ENCODE measurements at regions not wholly inside any gene's neighbourhood (a gene's known extent, or its start where the extent isn't known, plus 50 kb on each side); places are given as distances from the start of the nearest gene placed in this dataset.

DNA sequence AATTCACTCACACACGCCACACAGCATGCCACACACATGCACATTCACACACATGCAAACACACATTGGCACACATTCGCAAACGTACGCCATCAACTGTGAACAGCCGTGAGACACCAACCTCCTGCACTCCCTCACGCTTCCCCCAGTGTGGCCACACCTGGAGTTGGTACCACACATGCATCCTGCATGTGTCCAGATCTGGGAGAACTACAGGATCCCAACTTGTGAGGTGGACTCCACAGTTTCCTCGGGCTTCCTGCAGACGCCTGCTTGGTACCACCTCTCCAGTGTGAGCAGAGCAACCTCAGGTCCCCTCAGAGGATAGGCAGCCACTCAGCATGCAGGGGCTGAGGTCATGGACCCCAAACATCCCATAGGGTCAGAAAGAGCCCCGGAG, 239.0 kb downstream of the EIPR1 start:
- no peak for DNase-seq

GRCh38 chr2:3137651-3138300, 239.8 kb downstream of the EIPR1 start:
- no peak for DNase-seq

DNA sequence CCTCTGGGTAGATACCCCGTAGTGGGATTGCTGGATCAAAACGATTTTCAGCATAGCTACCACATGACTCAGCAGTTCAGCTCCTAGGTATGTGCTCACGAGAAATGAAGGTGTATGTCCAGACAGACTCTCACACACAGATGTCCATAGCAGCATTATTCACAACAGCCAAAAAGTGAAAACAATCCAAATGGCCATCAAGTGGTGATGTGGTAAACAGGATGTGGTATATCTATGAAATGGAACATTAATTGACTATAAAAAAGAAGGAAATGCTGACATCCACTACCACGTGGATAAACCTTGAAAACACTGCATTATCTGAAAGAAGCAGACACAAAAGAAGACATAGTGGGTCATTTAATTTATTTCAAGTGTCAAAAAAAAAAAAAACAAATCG, 241.9 kb downstream of the EIPR1 start:
- DNase-seq: no peak

DNA sequence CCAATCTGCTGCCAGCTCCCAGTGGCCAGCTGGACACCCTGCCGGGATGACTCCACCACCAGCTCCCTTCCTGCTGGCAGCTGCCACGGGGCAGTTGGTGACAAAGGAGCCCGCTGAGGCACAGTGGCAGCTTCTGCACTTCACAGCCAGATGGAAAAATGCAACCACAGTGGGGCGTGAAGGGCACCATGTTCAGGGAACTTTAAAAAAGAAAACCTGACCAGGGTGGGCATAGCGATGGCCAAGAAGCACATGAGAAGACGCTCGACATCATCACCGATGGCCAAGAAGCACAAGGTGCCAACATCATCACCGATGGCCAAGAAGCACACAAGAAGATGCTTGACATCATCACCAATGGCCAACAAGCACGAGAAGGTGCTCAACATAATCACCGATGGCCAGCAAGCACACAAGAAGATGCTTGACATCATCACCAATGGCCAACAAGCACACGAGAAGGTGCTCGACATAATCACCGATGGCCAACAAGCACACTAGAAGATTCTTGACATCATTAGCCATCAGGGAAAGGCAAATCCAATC, 243.5 kb downstream of the EIPR1 start:
- peak; percentile 37 for DNase-seq

DNA sequence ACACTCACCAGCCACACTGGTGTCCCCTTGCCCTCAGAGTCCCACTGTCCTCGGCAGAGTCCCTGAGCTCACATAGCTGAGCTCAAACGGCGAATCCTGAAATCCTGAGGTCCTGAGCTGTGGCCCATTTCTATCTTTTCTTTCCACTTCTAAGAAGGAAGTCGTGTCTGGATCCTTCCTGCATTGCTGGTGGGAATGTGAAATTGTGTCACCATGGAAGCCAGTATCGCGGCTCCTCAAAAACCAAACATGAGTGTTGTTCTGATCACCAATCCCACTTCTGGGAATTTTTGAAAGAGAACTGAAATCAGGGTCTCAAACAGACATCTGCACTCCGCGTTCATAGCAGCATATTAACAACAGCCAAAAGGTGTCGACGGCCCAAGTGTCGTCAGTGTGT, 244.7 kb downstream of the EIPR1 start:
- DNase-seq: peak; percentile 22

GRCh38 chr2:3132466-3132865, 245.2 kb downstream of the EIPR1 start:
- DNase-seq: peak; percentile 39

GRCh38 chr2:3131636-3132326, 245.8 kb downstream of the EIPR1 start:
- DNase-seq: peak; percentile 42

- peak; percentile 50 for DNase-seq
Observed at GRCh38 chr2:3130889-3131635, 246.6 kb downstream of the EIPR1 start.

GRCh38 chr2:3130444-3130843, 247.2 kb downstream of the EIPR1 start:
- DNase-seq: no peak

DNA sequence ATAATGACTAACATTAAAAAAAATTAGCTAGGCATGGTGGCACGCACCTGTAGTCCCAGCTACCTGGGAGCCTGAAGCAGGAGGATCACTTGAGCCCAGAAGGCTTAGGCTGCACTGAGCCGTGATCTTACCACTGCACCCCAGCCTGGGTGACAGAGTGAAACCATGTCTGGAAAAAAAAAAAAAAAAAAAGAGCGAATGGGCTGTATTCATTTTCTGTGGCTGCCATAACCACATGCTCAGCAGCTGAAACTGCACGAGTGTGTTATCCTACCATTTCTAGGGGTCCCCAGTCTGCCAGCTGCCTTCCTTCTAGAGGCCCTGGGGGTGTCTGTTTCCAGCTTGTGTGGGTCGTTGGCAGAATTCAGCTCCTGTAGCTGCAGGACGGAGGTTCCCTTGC, 247.8 kb downstream of the EIPR1 start:
- DNase-seq: no peak

- no peak for DNase-seq
Observed at GRCh38 chr2:3128786-3129185, 248.8 kb downstream of the EIPR1 start.

- no peak for DNase-seq
Observed at GRCh38 chr2:3127710-3128109, 249.9 kb downstream of the EIPR1 start.

- DNase-seq: peak; percentile 66
Observed at GRCh38 chr2:3126911-3127621, 250.6 kb downstream of the EIPR1 start.

- no peak for DNase-seq
Observed at GRCh38 chr2:3126171-3126910, 251.3 kb downstream of the EIPR1 start.

GRCh38 chr2:3125761-3126130, 251.9 kb downstream of the EIPR1 start:
- no peak for DNase-seq

DNA sequence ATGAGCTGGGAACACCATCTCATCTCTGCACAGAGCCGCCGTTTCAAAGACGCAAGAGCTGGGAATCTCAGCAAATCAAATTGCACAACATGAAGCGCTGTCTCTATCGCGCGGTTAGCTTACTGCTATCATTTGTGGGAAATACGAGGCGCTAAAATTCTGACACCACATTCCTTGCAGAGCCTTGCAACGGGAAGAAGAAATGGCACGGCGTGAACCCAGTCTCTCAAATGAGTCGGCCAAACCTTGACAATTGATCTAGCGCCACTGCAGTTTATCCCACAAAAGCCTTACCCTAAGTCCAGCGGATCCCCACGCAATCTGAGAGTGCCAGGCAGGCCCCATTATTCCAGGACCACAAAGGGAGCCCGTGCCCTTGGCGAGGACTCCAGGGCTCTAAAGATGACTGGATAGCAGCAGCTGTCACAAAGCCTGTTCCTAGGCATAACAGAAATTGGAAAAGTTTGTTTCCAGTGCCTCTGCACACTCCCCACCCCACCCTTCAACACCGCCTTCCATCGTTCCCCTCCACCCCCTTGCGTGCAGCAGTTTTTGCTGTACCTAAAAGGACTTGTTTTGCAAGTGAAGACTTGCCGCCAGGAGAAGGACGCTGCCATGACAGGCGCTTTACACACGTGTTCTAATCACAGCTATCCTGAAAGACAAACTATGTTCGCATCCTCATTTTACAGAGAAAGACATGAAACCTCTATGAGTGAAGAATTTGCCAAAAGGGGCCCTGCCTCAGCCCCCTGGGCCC, 252.4 kb downstream of the EIPR1 start:
- no peak for DNase-seq

DNA sequence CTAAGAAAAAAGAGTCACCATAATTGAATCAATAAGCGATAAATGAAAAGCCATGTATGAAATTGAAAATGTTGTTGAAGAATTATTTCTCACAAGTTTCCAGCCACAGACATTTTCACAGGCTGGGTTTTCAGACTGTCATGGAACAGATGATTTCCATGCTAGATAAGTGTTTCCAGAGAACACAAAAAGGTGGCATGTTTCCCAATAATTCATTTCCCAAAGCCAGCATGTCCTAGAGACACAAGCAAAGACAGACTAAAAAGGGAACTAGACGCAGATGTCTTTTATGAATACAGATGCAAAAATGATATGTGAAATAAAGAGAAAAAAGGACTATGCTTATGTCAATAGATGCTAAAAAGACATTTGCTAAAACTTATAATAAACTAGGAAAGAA, 255.1 kb downstream of the EIPR1 start:
- no peak for DNase-seq

- DNase-seq: no peak
Observed at GRCh38 chr2:3121601-3122000, 256.0 kb downstream of the EIPR1 start.

DNA sequence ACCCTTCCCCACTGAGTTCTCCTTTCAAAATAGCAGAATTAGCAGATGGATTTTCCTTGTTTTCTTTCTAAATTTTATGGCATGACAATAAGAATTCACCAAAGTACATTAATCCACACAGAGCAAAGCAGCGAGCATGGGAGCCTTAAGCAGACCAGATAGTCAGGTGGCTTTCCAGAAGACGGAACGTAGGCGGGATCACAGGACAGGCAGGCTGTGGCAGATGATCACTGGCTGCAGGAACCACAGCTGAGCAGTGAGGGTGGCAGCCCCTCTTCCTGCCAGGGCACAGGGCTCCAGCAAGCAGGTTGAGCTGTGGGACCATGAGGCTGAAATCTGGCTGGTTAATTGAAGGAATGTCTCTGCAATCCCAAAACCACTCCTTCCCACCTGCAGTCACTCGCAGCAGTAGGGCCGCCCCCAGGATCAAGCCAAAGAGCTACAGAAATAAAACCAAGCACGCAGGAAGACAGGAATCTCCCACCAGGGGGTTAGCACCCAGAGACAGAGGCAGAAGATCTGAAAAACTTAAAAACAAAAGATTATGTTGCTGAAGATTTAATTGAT, 259.9 kb downstream of the EIPR1 start:
- no peak for DNase-seq

GRCh38 chr2:3116371-3116770, 261.2 kb downstream of the EIPR1 start:
- no peak for DNase-seq

DNA sequence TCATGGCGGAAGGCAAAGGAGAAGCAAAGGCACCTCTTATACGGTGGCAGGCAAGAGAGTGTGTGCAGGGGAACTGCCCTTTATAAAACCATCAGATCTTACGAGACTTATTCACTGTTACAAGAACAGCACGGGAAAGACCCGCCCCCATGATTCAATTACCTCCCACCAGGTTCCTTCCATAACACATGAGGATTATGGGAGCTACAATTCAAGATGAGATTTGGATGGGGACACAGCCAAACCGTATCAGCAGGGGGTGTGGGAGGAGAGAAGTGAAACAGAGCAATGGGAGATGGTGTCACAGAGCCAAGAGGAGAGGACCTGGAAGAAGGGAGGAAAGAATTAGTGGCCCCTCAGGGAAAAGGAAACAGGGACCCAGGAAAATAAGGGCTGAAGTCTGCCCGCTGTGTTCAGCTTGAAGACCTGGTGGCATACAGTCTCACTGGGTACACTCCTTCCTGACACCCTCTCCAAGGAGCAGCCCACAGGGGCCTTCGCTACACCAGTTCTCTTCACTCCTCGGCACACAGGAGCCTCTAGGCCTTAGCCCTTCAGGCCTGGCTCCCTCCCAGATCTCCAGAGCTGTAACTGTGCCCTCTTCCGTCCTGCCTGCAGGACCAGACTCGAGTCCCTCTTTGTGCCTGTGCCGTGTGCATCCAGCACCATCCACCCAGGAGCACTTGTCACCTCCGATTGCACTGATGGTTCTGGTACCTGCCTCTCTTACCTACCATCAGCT, 262.1 kb downstream of the EIPR1 start:
- no peak for DNase-seq
